Right cardiac atrium (tissue), 5 donors: ENCODE measurements at regions not wholly inside any gene's neighbourhood (a gene's known extent, or its start where the extent isn't known, plus 50 kb on each side); places are given as distances from the start of the nearest gene placed in this dataset.
"Not testable (repeated sequence)": the region's sequence is repeated elsewhere in the genome, so short reads cannot be mapped to it uniquely, and the experiment has no call there.

Experiments
- ATAC-seq, 2 donors: fragments of 200-7000 bp; cut with Tn5 transposase; one replicate each; pipeline versions ENCODE4 v1.8.0 to v1.9.1; 2020; ENCODE audit warnings: moderate library complexity in 2 of 2, mild to moderate bottlenecking in 1 of 2
- DNase-seq, 3 donors: peaks; one replicate each; pipeline ENCODE4 v3.0.0-alpha.2; 2020
- H3K27ac ChIP-seq: one replicate; pipeline ENCODE4 v1.5.1; 2013; ENCODE audit warnings: mild to moderate bottlenecking, low read length, control low read depth, moderate library complexity
- H3K27me3 ChIP-seq: one replicate; pipeline ENCODE4 v1.6.1; 2013; ENCODE audit not compliant: control insufficient read depth, insufficient read depth
- H3K4me1 ChIP-seq: one replicate; pipeline ENCODE4 v1.6.1; 2013; ENCODE audit warnings: low read length; ENCODE audit not compliant: control insufficient read depth, insufficient read depth
- H3K4me3 ChIP-seq: one replicate; pipeline ENCODE4 v1.5.1; 2013; ENCODE audit warnings: low read length, control low read depth
- H3K9me3 ChIP-seq: one replicate; pipeline ENCODE4 v1.6.1; 2013; ENCODE audit warnings: low read length; ENCODE audit not compliant: control insufficient read depth
- WGBS: extraction: QIAGEN DNeasy Blood & Tissue Kit; methylation state at CpG from one replicate; pipeline ENCODE4 v1.1.7; 2013; 5-methylcytosine and 5-hydroxymethylcytosine counted together
- intact Hi-C, 4 donors: fragments of 100-400 bp; cut with DNase I; formaldehyde crosslinking; loops; one replicate each; pipeline versions ENCODE4 v1.11.0 to v1.14.0; 2022 to 2023
- donor health status: healthy with polysubstance abuse.
- donor health status: DM: no; HTN: yes; CAD: no.
- donor health status: DM: no; HTN: no; CAD: no.
- donor health status: DM: no; HTN: yes; CAD: no; lungs with severe emphysema.
- donor health status: DM: yes; HTN: yes; CAD: no.

DNA sequence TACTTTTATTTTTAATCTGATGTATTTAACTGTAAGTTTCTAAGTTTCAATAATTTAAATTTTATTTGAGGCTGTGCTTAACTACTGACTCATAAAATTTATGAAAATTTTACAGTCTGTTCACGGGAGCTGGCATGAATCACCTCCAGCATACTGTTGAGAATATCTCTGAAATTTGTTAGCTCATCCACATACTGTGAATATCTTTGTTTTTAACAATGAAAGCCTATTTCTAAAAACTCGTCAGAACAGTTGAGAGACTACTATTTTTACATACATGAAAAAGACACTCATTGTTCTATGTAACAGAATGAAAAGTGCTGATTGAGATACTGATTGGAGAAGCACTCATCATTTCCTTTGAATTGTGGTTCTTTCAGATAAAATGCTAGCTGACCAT is 749.3 kb downstream of the TENT5A start:
- Histone ChIP-seq H3K9me3 (no peaks in the 10 kb centered on the region), H3K4me3 (no peak overlapping the region), H3K27me3 (no peaks in the 10 kb centered on the region), H3K27ac (no peak overlapping the region), H3K4me1 (no peaks in the 10 kb centered on the region)
- no peak for DNase-seq
- 54% methylated on average over 2 of the region's 2 CpGs for WGBS
- intact Hi-C loops, result no loop called here
- no peak for ATAC-seq

DNA sequence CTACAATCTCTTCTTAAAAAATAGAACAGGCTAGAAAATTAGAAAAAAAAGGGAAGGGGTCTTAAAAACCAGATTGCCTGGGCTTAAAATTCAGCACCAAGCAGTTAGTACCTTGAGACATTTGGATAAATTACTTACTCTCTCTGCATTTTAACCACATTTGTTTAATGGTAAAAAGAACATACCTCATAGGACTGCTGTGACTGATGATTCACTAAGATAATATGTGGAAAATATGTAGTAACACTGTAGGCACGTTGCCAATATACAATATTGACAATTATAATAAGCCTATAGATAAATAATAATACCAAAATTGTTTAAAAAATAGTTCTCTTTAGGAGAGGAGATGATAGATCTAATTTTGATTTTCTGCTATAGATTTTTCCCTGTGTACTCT is 750.4 kb downstream of the TENT5A start:
- Histone ChIP-seq H3K9me3 (no peaks in the 10 kb centered on the region), H3K4me3 (no peak overlapping the region), H3K4me1 (no peaks in the 10 kb centered on the region), H3K27me3 (no peaks in the 10 kb centered on the region), H3K27ac (no peak overlapping the region)
- no peak for ATAC-seq
- WGBS, result 31% methylated on average over 1 of the region's 1 CpG
- intact Hi-C loops, result no loop called here
- no peak for DNase-seq

- ATAC-seq, result no peak
- intact Hi-C loops, result no loop called here
These were observed 761.2 kb downstream of the TENT5A start for GRCh38 chr6:80991316-80991715.

GRCh38 chr6:80988892-80989291 is 763.6 kb downstream of the TENT5A start:
- intact Hi-C loops, result no loop called here
- DNase-seq, result no peak
- no peak for ATAC-seq
- Histone ChIP-seq H3K4me3 (no peak overlapping the region), H3K9me3 (no peaks in the 10 kb centered on the region), H3K27me3 (no peaks in the 10 kb centered on the region), H3K27ac (no peak overlapping the region), H3K4me1 (no peaks in the 10 kb centered on the region)
- 78% methylated on average over 3 of the region's 3 CpGs for WGBS

More at GRCh38 chr6:80991316-80991715, 761.2 kb downstream of the TENT5A start:
- Histone ChIP-seq H3K27ac (no peak overlapping the region), H3K9me3 (no peaks in the 10 kb centered on the region), H3K4me1 (no peaks in the 10 kb centered on the region), H3K27me3 (no peaks in the 10 kb centered on the region), H3K4me3 (no peak overlapping the region)
- no peak for DNase-seq
- WGBS, result 50% methylated on average over 2 of the region's 2 CpGs

DNA sequence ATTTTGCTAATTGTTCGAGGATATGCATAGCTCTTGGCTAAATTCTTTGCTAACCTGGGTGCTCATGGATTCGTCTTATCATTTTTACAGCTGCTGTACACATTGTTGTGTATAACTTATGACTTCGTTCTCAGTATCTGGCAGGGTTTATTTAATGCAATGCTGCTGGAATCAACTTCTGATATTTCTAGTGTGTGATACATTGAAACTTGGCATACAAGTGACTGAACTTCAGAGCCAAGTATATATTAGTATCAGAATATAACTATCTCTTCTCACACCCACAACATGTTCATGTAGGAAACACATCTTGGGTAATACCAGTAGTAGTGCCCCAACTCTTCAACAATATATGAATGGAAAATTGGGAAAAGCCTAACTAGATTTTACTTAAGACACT is 764.2 kb downstream of the TENT5A start:
- ATAC-seq (no peak), DNase-seq (no peak)
- WGBS, result 55% methylated on average over 3 of the region's 3 CpGs
- intact Hi-C loops, result no loop called here
- H3K27ac ChIP-seq, result no peak overlapping the region
- H3K4me1 ChIP-seq, result no peaks in the 10 kb centered on the region
- no peaks in the 10 kb centered on the region for H3K9me3 ChIP-seq
- H3K4me3 ChIP-seq, result no peak overlapping the region
- no peaks in the 10 kb centered on the region for H3K27me3 ChIP-seq

DNA sequence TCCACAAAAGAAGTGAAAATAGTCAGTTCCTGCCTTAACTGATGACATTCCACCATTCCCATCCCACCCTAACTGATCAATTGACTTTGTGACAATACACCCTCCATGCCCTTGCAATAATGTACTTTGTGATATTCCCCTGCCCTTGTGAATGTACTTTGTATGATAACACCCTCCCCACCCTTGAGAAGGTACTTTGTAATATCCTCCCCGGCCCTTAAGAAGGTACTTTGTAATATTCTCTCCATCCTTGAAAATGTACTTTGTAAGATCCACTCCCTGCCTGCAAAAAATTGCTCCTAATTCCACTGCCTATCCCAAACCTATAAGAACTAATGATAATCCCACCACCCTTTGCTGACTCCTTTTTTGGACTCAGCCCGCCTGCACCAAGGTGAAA is 771.3 kb downstream of the TENT5A start:
- intact Hi-C loops, DNase-seq: not testable (repeated sequence)

GRCh38 chr6:80976336-80976735 is 776.1 kb downstream of the TENT5A start:
- 74% methylated on average over 3 of the region's 3 CpGs for WGBS
- intact Hi-C loops, result no loop called here
- Histone ChIP-seq H3K9me3 (no peaks in the 10 kb centered on the region), H3K4me3 (no peak overlapping the region), H3K27ac (no peak overlapping the region), H3K27me3 (no peaks in the 10 kb centered on the region), H3K4me1 (no peaks in the 10 kb centered on the region)
- DNase-seq (no peak), ATAC-seq (no peak)

More for the DNA sequence above, 771.3 kb downstream of the TENT5A start:
- not testable (repeated sequence) for H3K27me3 ChIP-seq, H3K4me3 ChIP-seq, H3K27ac ChIP-seq, ATAC-seq, H3K4me1 ChIP-seq, H3K9me3 ChIP-seq
- WGBS, result 88% methylated on average over 2 of the region's 2 CpGs

DNA sequence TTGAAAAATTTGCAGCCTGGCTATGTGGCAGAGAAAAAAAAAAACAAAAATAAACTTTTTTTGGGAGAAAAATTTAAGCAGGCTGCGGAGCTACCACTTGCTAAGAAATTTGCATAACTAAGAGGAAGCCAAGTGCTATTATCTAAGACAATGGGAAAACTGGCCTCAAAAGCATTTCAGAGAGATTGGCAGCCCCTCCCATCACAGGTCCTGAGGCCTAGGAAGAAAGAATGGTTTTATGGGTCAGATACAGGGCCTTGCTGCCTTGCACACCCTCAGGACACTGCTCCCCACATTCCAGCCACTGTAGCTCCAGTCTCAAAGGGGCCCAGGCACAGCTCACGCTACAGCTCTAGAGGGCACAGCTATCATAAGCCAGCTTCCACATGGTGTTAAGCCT is 777.9 kb downstream of the TENT5A start:
- DNase-seq (no peak), ATAC-seq (no peak)
- no peak overlapping the region for H3K4me3 ChIP-seq
- H3K27me3 ChIP-seq, result no peaks in the 10 kb centered on the region
- H3K27ac ChIP-seq, result no peak overlapping the region
- WGBS, result 86% methylated on average over 2 of the region's 2 CpGs
- intact Hi-C loops, result no loop called here
- H3K4me1 ChIP-seq, result no peaks in the 10 kb centered on the region
- no peaks in the 10 kb centered on the region for H3K9me3 ChIP-seq

DNA sequence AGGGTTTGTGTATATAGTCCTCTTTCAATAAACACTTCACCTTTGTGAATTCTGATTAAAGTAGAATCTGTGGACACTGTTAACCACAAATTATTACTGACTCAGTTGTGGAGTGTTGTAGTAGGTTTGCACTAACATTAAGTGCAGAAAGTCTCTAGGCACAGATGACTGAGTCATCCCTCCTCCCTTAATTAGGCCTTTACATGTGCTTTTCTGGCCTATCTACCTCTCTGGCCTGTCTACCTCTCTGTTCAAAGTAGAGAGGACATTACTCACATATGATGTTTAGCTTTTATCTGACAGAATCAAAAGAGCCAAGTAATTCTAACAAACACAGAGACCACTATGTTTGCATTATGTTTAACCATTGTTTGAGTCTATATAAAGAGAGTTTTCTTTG is 783.0 kb downstream of the TENT5A start:
- DNase-seq (no peak), ATAC-seq (no peak)
- intact Hi-C loops, result no loop called here
- no peaks in the 10 kb centered on the region for H3K9me3 ChIP-seq
- no peak overlapping the region for H3K4me3 ChIP-seq
- no peaks in the 10 kb centered on the region for H3K4me1 ChIP-seq
- H3K27me3 ChIP-seq, result no peaks in the 10 kb centered on the region
- no peak overlapping the region for H3K27ac ChIP-seq

- intact Hi-C loops, result no loop called here
- no peak for DNase-seq
- H3K27me3 ChIP-seq, result no peaks in the 10 kb centered on the region
- H3K27ac ChIP-seq, result no peak overlapping the region
- no peaks in the 10 kb centered on the region for H3K4me1 ChIP-seq
- H3K9me3 ChIP-seq, result no peaks in the 10 kb centered on the region
- WGBS, result 16% methylated on average over 1 of the region's 1 CpG
- no peak for ATAC-seq
- H3K4me3 ChIP-seq, result no peak overlapping the region
These were observed 784.9 kb downstream of the TENT5A start for GRCh38 chr6:80967609-80968008.

DNA sequence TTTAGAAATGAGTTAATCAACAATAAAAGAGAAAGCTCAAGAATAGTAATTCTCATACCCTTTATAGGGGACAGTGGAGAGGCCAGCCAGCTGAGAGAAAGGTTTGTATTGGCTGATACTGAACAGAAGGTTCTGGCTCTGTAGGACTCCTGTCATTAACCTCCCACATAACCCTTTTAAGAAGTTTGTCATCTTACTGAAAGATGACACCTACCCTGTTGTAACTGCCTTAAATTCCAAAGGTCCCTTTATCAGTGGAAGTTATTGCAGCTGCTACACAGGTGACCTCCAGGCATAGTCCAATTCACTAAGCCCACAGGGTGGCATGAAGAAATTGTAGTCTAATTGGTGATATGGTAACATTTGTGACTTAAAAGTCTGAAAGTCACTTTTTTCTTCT is 790.1 kb downstream of the TENT5A start:
- Histone ChIP-seq H3K27ac (no peak overlapping the region), H3K27me3 (no peaks in the 10 kb centered on the region), H3K4me1 (peaks cover 2% of the 10 kb centered on the region), H3K4me3 (no peak overlapping the region), H3K9me3 (no peaks in the 10 kb centered on the region)
- intact Hi-C loops, result no loop called here
- DNase-seq (no peak), ATAC-seq (no peak)

- Histone ChIP-seq H3K4me3 (no peak overlapping the region), H3K27ac (no peak overlapping the region), H3K27me3 (no peaks in the 10 kb centered on the region), H3K9me3 (no peaks in the 10 kb centered on the region), H3K4me1 (peaks cover 2% of the 10 kb centered on the region)
- WGBS, result 88% methylated on average over 3 of the region's 3 CpGs
- intact Hi-C loops, result no loop called here
- DNase-seq, result no peak
- no peak for ATAC-seq
These were observed 791.3 kb downstream of the TENT5A start for GRCh38 chr6:80961166-80961565.
